GM23338 (cell line): ENCODE measurements at regions not wholly inside any gene's neighbourhood (a gene's known extent, or its start where the extent isn't known, plus 50 kb on each side); places are given as distances from the start of the nearest gene placed in this dataset.

Source experiments
- ATAC-seq: fragments of 200-7000 bp; cut with Tn5 transposase; 3 replicates; pipeline ENCODE4 v1.9.1; 2020
- DNase-seq: peaks from one replicate; pipeline ENCODE4 v3.0.0-alpha.2; 2015; ENCODE audit warnings: low spot score
- H2AFZ ChIP-seq: fragments of 200-600 bp; sonication (generic); 2 replicates; pipeline ENCODE4 v1.8.0; 2016; ENCODE audit warnings: antibody characterized with exemption, mild to moderate bottlenecking, moderate library complexity
- H3F3A ChIP-seq: fragments of 200-600 bp; sonication (generic); replicated peaks from 2 replicates; pipeline ENCODE4 v1.8.0; 2017; ENCODE audit warnings: antibody characterized with exemption, mixed run types, low read depth
- H3K27ac ChIP-seq: fragments of 200-600 bp; sonication (generic); 2 replicates; pipeline ENCODE4 v1.6.1; 2016; ENCODE audit warnings: low read depth
- H3K27me3 ChIP-seq: fragments of 200-600 bp; sonication (generic); 2 replicates; pipeline ENCODE4 v1.8.0; 2016; ENCODE audit warnings: mild to moderate bottlenecking, mixed run types, moderate library complexity; ENCODE audit not compliant: insufficient read depth
- H3K36me3 ChIP-seq: fragments of 200-600 bp; sonication (generic); 2 replicates; pipeline ENCODE4 v1.8.0; 2016; ENCODE audit warnings: mild to moderate bottlenecking; ENCODE audit not compliant: insufficient read depth
- H3K4me1 ChIP-seq: fragments of 200-600 bp; sonication (generic); 2 replicates; pipeline ENCODE4 v1.8.0; 2016; ENCODE audit warnings: mild to moderate bottlenecking, moderate library complexity; ENCODE audit not compliant: insufficient read depth
- H3K4me2 ChIP-seq: fragments of 200-600 bp; sonication (generic); 2 replicates; pipeline ENCODE4 v1.7.1; 2017; ENCODE audit warnings: mixed run types
- H3K4me3 ChIP-seq: fragments of 200-600 bp; sonication (generic); 2 replicates; pipeline ENCODE4 v1.6.1; 2016; ENCODE audit warnings: mixed run types
- H3K79me2 ChIP-seq: fragments of 200-600 bp; sonication (generic); replicated peaks from 2 replicates; pipeline ENCODE4 v1.8.0; 2017; ENCODE audit warnings: mild to moderate bottlenecking; ENCODE audit not compliant: insufficient read depth
- H3K9me2 ChIP-seq: fragments of 200-600 bp; sonication (generic); 2 replicates; pipeline ENCODE4 v1.8.0; 2017; ENCODE audit not compliant: insufficient read depth
- H4K20me1 ChIP-seq: fragments of 200-600 bp; sonication (generic); replicated peaks from 2 replicates; pipeline ENCODE4 v1.8.0; 2017; ENCODE audit warnings: mild to moderate bottlenecking; ENCODE audit not compliant: insufficient read depth
- H3K27ac Mint-ChIP-seq: 2 replicates; pipeline ENCODE4 v1.8.0; 2020; ENCODE audit warnings: inconsistent platforms, mild to moderate bottlenecking, moderate library complexity, mixed read lengths
- H3K27me3 Mint-ChIP-seq: 3 replicates; pipeline ENCODE4 v1.8.0; 2022; ENCODE audit warnings: low read depth, mild to moderate bottlenecking, moderate library complexity, mixed read lengths, inconsistent platforms; ENCODE audit not compliant: insufficient read depth, poor library complexity
- H3K36me3 Mint-ChIP-seq: 3 replicates; pipeline ENCODE4 v1.8.0; 2021; ENCODE audit warnings: low read depth, mild to moderate bottlenecking, inconsistent platforms, moderate library complexity, mixed read lengths
- H3K4me1 Mint-ChIP-seq: 3 replicates; pipeline ENCODE4 v1.8.0; 2020; ENCODE audit warnings: mild to moderate bottlenecking, inconsistent platforms, mixed read lengths
- H3K4me3 Mint-ChIP-seq: 3 replicates; pipeline ENCODE4 v1.8.0; 2021; ENCODE audit warnings: moderate library complexity, mild to moderate bottlenecking, inconsistent platforms, mixed read lengths
- H3K9me3 Mint-ChIP-seq: 3 replicates; pipeline ENCODE4 v1.8.0; 2020; ENCODE audit warnings: moderate library complexity, mild to moderate bottlenecking, inconsistent platforms, mixed read lengths
- CREB1 ChIP-seq: fragments of 250-450 bp; sonication (Bioruptor Pico); IDR thresholded peaks from 2 replicates; pipeline ENCODE4 v1.5.0; 2020; ENCODE audit warnings: low read depth, mild to moderate bottlenecking, moderate library complexity
- EZH2 ChIP-seq: fragments of 200-600 bp; sonication (generic); IDR thresholded peaks from one replicate; pipeline ENCODE4 v1.8.0; 2017; ENCODE audit warnings: antibody characterized with exemption, mild to moderate bottlenecking, low read depth; ENCODE audit not compliant: unreplicated experiment
- EZH2phosphoT487 ChIP-seq: fragments of 200-600 bp; sonication (generic); IDR thresholded peaks from one replicate; pipeline ENCODE4 v1.8.1; 2018; ENCODE audit warnings: antibody characterized with exemption; ENCODE audit not compliant: unreplicated experiment
- JUNB ChIP-seq: IDR thresholded peaks from one replicate; pipeline ENCODE4 v1.6.1; 2016; ENCODE audit warnings: antibody characterized with exemption; ENCODE audit not compliant: unreplicated experiment
- NANOG ChIP-seq: IDR thresholded peaks from 2 replicates; pipeline ENCODE4 v1.6.1; 2016; ENCODE audit warnings: antibody characterized with exemption, borderline replicate concordance
- POLR2AphosphoS5 ChIP-seq: IDR thresholded peaks from 2 replicates; pipeline ENCODE4 v1.6.1; 2016; ENCODE audit warnings: antibody characterized with exemption, low read depth
- ZNF331 ChIP-seq: fragments of 250-450 bp; sonication (Bioruptor Pico); IDR thresholded peaks from 2 replicates; pipeline ENCODE4 v1.5.0; 2020; ENCODE audit warnings: low read depth, mild to moderate bottlenecking, moderate library complexity
- TF ChIP-seq, protein P1 (sequence below), 2 experiments: fragments of 200-600 bp in 1 of 2; sonication (generic) in 1 of 2; conservative IDR thresholded peaks; 2 replicates each; pipeline versions ENCODE4 v1.5.1 to v1.6.1; 2016 to 2017; ENCODE audit warnings: antibody characterized with exemption in 2 of 2, low read depth in 2 of 2, mild to moderate bottlenecking in 2 of 2, moderate library complexity in 1 of 2
- TF ChIP-seq, protein P2 (sequence below): IDR thresholded peaks from 2 replicates; pipeline ENCODE4 v1.6.1; 2016; ENCODE audit warnings: antibody characterized with exemption
- TF ChIP-seq, protein P3 (sequence below): IDR thresholded peaks from one replicate; pipeline ENCODE4 v1.6.1; 2018; ENCODE audit warnings: antibody characterized with exemption; ENCODE audit not compliant: unreplicated experiment

DNA sequence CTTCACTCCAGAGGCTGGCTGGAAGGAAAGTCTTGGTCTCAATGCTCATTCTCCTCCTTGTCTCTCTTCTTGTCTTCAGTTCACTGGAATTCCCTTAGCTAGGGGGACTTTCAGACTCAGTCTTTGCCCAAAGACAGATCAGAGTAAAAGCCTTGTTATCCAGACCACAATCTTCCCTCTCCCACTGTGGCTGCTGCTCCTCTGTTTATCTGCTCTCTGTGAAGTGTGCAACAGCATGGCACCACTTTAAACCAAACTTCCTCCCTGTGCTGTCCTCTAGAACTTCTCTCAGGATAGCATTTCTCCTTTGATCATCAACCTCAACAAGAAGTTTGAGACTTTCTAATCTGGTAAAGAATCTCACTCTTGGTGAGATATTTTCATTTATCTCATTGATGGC is 530.1 kb upstream of the SLIT2 start:
- TF ChIP-seq NANOG (no peak), POLR2AphosphoS5 (no peak), CREB1 (CRISPR knock-in tag) (no peak), EZH2phosphoT487 (no peak), EZH2 (no peak)
- no peak overlapping the region for H3K4me3 ChIP-seq
- no peaks in the 10 kb centered on the region for H3K9me3 Mint-ChIP-seq
- H3K4me1 ChIP-seq, result no peaks in the 10 kb centered on the region
- no peaks in the 10 kb centered on the region for H3K27me3 ChIP-seq
- no peaks in the 10 kb centered on the region for H3K4me1 Mint-ChIP-seq
- H4K20me1 ChIP-seq, result no peaks in the 10 kb centered on the region
- no peak overlapping the region for H3K4me2 ChIP-seq
- H3K36me3 ChIP-seq, result no peaks in the 10 kb centered on the region
- no peaks in the 10 kb centered on the region for H3F3A ChIP-seq
- H3K27me3 Mint-ChIP-seq, result no peaks in the 10 kb centered on the region
- DNase-seq (no peak), ATAC-seq (no peak)
- H3K79me2 ChIP-seq, result no peaks in the 10 kb centered on the region
- no peak overlapping the region for H3K4me3 Mint-ChIP-seq
- H3K27ac ChIP-seq, result no peak overlapping the region
- H3K36me3 Mint-ChIP-seq, result no peaks in the 10 kb centered on the region
- 0 out of 2 replicates have a peak, but pooled peaks cover 4% of the 10 kb centered on the region for H3K9me2 ChIP-seq
- no peak overlapping the region for H3K27ac Mint-ChIP-seq
- no peak overlapping the region for H2AFZ ChIP-seq

DNA sequence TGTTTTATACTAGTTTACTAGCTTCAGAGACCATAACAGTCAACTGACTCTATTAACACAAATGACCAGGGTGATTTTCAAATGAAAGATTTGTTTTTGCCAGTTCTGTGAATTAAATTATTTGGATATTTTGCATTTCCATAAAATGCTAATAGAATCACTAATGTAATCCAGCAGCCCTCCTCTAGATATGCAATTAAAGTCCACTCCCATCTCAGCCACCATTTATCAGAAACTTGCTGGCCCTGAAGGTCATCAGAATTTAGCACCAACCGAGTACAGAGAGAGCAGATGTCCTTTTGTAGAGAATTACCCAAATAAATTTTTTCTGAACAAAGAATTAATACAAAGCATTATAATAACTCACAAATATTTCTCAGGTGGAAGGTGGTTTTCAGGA is 531.1 kb upstream of the SLIT2 start:
- no peaks in the 10 kb centered on the region for H3K4me1 Mint-ChIP-seq
- TF ChIP-seq NANOG (no peak), EZH2phosphoT487 (no peak), POLR2AphosphoS5 (no peak), JUNB (no peak), EZH2 (no peak), ZNF331 (no peak)
- TF ChIP-seq, protein P1, sequence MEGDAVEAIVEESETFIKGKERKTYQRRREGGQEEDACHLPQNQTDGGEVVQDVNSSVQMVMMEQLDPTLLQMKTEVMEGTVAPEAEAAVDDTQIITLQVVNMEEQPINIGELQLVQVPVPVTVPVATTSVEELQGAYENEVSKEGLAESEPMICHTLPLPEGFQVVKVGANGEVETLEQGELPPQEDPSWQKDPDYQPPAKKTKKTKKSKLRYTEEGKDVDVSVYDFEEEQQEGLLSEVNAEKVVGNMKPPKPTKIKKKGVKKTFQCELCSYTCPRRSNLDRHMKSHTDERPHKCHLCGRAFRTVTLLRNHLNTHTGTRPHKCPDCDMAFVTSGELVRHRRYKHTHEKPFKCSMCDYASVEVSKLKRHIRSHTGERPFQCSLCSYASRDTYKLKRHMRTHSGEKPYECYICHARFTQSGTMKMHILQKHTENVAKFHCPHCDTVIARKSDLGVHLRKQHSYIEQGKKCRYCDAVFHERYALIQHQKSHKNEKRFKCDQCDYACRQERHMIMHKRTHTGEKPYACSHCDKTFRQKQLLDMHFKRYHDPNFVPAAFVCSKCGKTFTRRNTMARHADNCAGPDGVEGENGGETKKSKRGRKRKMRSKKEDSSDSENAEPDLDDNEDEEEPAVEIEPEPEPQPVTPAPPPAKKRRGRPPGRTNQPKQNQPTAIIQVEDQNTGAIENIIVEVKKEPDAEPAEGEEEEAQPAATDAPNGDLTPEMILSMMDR (conservative IDR thresholded peaks at IDR 0.05; ENCODE audit: low read depth in 2 of 2), result no peak
- TF ChIP-seq, protein P2, sequence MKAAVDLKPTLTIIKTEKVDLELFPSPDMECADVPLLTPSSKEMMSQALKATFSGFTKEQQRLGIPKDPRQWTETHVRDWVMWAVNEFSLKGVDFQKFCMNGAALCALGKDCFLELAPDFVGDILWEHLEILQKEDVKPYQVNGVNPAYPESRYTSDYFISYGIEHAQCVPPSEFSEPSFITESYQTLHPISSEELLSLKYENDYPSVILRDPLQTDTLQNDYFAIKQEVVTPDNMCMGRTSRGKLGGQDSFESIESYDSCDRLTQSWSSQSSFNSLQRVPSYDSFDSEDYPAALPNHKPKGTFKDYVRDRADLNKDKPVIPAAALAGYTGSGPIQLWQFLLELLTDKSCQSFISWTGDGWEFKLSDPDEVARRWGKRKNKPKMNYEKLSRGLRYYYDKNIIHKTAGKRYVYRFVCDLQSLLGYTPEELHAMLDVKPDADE, result no peak
- TF ChIP-seq, protein P3, sequence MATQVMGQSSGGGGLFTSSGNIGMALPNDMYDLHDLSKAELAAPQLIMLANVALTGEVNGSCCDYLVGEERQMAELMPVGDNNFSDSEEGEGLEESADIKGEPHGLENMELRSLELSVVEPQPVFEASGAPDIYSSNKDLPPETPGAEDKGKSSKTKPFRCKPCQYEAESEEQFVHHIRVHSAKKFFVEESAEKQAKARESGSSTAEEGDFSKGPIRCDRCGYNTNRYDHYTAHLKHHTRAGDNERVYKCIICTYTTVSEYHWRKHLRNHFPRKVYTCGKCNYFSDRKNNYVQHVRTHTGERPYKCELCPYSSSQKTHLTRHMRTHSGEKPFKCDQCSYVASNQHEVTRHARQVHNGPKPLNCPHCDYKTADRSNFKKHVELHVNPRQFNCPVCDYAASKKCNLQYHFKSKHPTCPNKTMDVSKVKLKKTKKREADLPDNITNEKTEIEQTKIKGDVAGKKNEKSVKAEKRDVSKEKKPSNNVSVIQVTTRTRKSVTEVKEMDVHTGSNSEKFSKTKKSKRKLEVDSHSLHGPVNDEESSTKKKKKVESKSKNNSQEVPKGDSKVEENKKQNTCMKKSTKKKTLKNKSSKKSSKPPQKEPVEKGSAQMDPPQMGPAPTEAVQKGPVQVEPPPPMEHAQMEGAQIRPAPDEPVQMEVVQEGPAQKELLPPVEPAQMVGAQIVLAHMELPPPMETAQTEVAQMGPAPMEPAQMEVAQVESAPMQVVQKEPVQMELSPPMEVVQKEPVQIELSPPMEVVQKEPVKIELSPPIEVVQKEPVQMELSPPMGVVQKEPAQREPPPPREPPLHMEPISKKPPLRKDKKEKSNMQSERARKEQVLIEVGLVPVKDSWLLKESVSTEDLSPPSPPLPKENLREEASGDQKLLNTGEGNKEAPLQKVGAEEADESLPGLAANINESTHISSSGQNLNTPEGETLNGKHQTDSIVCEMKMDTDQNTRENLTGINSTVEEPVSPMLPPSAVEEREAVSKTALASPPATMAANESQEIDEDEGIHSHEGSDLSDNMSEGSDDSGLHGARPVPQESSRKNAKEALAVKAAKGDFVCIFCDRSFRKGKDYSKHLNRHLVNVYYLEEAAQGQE, result no peak
- H3K36me3 Mint-ChIP-seq, result no peaks in the 10 kb centered on the region
- Histone ChIP-seq H3K79me2 (no peaks in the 10 kb centered on the region), H2AFZ (no peak overlapping the region), H4K20me1 (no peaks in the 10 kb centered on the region), H3K9me2 (0 out of 2 replicates have a peak, but pooled peaks cover 4% of the 10 kb centered on the region), H3K27me3 (no peaks in the 10 kb centered on the region), H3K4me2 (no peak overlapping the region), H3K4me3 (no peak overlapping the region), H3F3A (no peaks in the 10 kb centered on the region), H3K4me1 (no peaks in the 10 kb centered on the region), H3K36me3 (no peaks in the 10 kb centered on the region), H3K27ac (no peak overlapping the region)
- DNase-seq (no peak), ATAC-seq (no peak)
- H3K27me3 Mint-ChIP-seq, result no peaks in the 10 kb centered on the region
- H3K27ac Mint-ChIP-seq, result no peak overlapping the region
- H3K9me3 Mint-ChIP-seq, result no peaks in the 10 kb centered on the region
- H3K4me3 Mint-ChIP-seq, result no peak overlapping the region
